ENCODE measurements at regions not wholly inside any gene's neighbourhood (a gene's known extent, or its start where the extent isn't known, plus 50 kb on each side); places are given as distances from the start of the nearest gene placed in this dataset.

- H3K27me3 ChIP-seq (replicated peaks; ENCODE audit: control insufficient read depth, insufficient read depth, low read length): no peaks in the 10 kb centered on the region
- TF ChIP-seq CTCF (IDR thresholded peaks at IDR 0.05; ENCODE audit: insufficient read depth, low read length, poor library complexity, severe bottlenecking): no peak
- H3K36me3 ChIP-seq (ENCODE audit: control insufficient read depth, insufficient read depth, low read length): no peaks in the 10 kb centered on the region
- H3K4me3 ChIP-seq (replicated peaks; ENCODE audit: low read depth, low read length): no peak overlapping the region
- no peak for DNase-seq (ENCODE audit: extremely low read depth, insufficient read length)
Observed at GRCh38 chr22:48573766-48574165, 1253.9 kb downstream of the BRD1 start.

GRCh38 chr22:48572951-48573350 is 1254.7 kb downstream of the BRD1 start:
- Histone ChIP-seq H3K36me3 (ENCODE audit: control insufficient read depth, insufficient read depth, low read length) (no peaks in the 10 kb centered on the region), H3K4me3 (replicated peaks; ENCODE audit: low read depth, low read length) (no peak overlapping the region), H3K27me3 (replicated peaks; ENCODE audit: control insufficient read depth, insufficient read depth, low read length) (no peaks in the 10 kb centered on the region)
- TF ChIP-seq CTCF (IDR thresholded peaks at IDR 0.05; ENCODE audit: insufficient read depth, low read length, poor library complexity, severe bottlenecking): no peak
- no peak for DNase-seq (ENCODE audit: extremely low read depth, insufficient read length)

- Histone ChIP-seq H3K4me3 (replicated peaks; ENCODE audit: low read depth, low read length) (no peak overlapping the region), H3K36me3 (ENCODE audit: control insufficient read depth, insufficient read depth, low read length) (no peaks in the 10 kb centered on the region), H3K27me3 (replicated peaks; ENCODE audit: control insufficient read depth, insufficient read depth, low read length) (no peaks in the 10 kb centered on the region)
- TF ChIP-seq CTCF (IDR thresholded peaks at IDR 0.05; ENCODE audit: insufficient read depth, low read length, poor library complexity, severe bottlenecking): no peak
- DNase-seq (ENCODE audit: extremely low read depth, insufficient read length): no peak
Observed at GRCh38 chr22:48570912-48571311, 1256.8 kb downstream of the BRD1 start.

- no peaks in the 10 kb centered on the region for H3K36me3 ChIP-seq (ENCODE audit: control insufficient read depth, insufficient read depth, low read length)
- no peak for TF ChIP-seq CTCF (IDR thresholded peaks at IDR 0.05; ENCODE audit: insufficient read depth, low read length, poor library complexity, severe bottlenecking)
- DNase-seq (ENCODE audit: extremely low read depth, insufficient read length): no peak
- no peaks in the 10 kb centered on the region for H3K27me3 ChIP-seq (replicated peaks; ENCODE audit: control insufficient read depth, insufficient read depth, low read length)
- H3K4me3 ChIP-seq (replicated peaks; ENCODE audit: low read depth, low read length): no peak overlapping the region
Observed at GRCh38 chr22:48569476-48570233, 1258.0 kb downstream of the BRD1 start.

GRCh38 chr22:48568736-48569330 is 1258.8 kb downstream of the BRD1 start:
- DNase-seq (ENCODE audit: extremely low read depth, insufficient read length): no peak
- no peak overlapping the region for H3K4me3 ChIP-seq (replicated peaks; ENCODE audit: low read depth, low read length)
- H3K36me3 ChIP-seq (ENCODE audit: control insufficient read depth, insufficient read depth, low read length): no peaks in the 10 kb centered on the region
- H3K27me3 ChIP-seq (replicated peaks; ENCODE audit: control insufficient read depth, insufficient read depth, low read length): no peaks in the 10 kb centered on the region
- no peak for TF ChIP-seq CTCF (IDR thresholded peaks at IDR 0.05; ENCODE audit: insufficient read depth, low read length, poor library complexity, severe bottlenecking)
